IPS-NIHi7 (cell line): ENCODE measurements at regions not wholly inside any gene's neighbourhood (a gene's known extent, or its start where the extent isn't known, plus 50 kb on each side); places are given as distances from the start of the nearest gene placed in this dataset.

Source experiments
- DNase-seq: peaks from one replicate; pipeline ENCODE4 v3.0.0; 2012; ENCODE audit warnings: mixed read lengths; ENCODE audit errors: extremely low spot score

- no peak for DNase-seq
These were observed 114.3 kb upstream of the PAPPA start for GRCh38 chr9:116039312-116039711.

GRCh38 chr9:116039893-116040292 is 113.7 kb upstream of the PAPPA start:
- DNase-seq: no peak

GRCh38 chr9:116042321-116042720 is 111.3 kb upstream of the PAPPA start:
- DNase-seq: no peak

- DNase-seq: no peak
These were observed 108.5 kb upstream of the PAPPA start for GRCh38 chr9:116045083-116045482.

- no peak for DNase-seq
These were observed 105.5 kb upstream of the PAPPA start for GRCh38 chr9:116048081-116048480.

GRCh38 chr9:116049456-116049855 is 104.1 kb upstream of the PAPPA start:
- no peak for DNase-seq

GRCh38 chr9:116051528-116051927 is 102.1 kb upstream of the PAPPA start:
- no peak for DNase-seq

- no peak for DNase-seq
These were observed 98.1 kb upstream of the PAPPA start for GRCh38 chr9:116055536-116055935.

GRCh38 chr9:116057371-116057770 is 96.2 kb upstream of the PAPPA start:
- DNase-seq: no peak

GRCh38 chr9:116058421-116058820 is 95.2 kb upstream of the PAPPA start:
- no peak for DNase-seq

- DNase-seq: no peak
These were observed 94.1 kb upstream of the PAPPA start for GRCh38 chr9:116059466-116059865.

- DNase-seq: no peak
These were observed 93.0 kb upstream of the PAPPA start for GRCh38 chr9:116060631-116061030.

GRCh38 chr9:116061546-116062205 is 91.9 kb upstream of the PAPPA start:
- DNase-seq: no peak

GRCh38 chr9:116062206-116062550 is 91.4 kb upstream of the PAPPA start:
- no peak for DNase-seq

- DNase-seq: no peak
These were observed 88.6 kb upstream of the PAPPA start for GRCh38 chr9:116064970-116065369.

GRCh38 chr9:116066221-116066620 is 87.4 kb upstream of the PAPPA start:
- DNase-seq: no peak

- DNase-seq: no peak
These were observed 86.0 kb upstream of the PAPPA start for GRCh38 chr9:116067566-116067965.

GRCh38 chr9:116070256-116070914 is 83.2 kb upstream of the PAPPA start:
- no peak for DNase-seq

- no peak for DNase-seq
These were observed 81.5 kb upstream of the PAPPA start for GRCh38 chr9:116072046-116072445.

GRCh38 chr9:116073826-116074225 is 79.8 kb upstream of the PAPPA start:
- DNase-seq: no peak

- DNase-seq: no peak
These were observed 78.9 kb upstream of the PAPPA start for GRCh38 chr9:116074658-116075057.

GRCh38 chr9:116075191-116075590 is 78.4 kb upstream of the PAPPA start:
- DNase-seq: no peak

- no peak for DNase-seq
These were observed 75.0 kb upstream of the PAPPA start for GRCh38 chr9:116078640-116079039.

GRCh38 chr9:116080561-116080960 is 73.0 kb upstream of the PAPPA start:
- DNase-seq: no peak
